ENCODE measurements at regions not wholly inside any gene's neighbourhood (a gene's known extent, or its start where the extent isn't known, plus 50 kb on each side); places are given as distances from the start of the nearest gene placed in this dataset.

- intact Hi-C loops (cut with micrococcal nuclease): no loop called here
- 81% methylated on average over 5 of the region's 8 CpGs; no CpG with 5 or more reads in 1 of the 2 experiments for WGBS, 2 experiments (ENCODE audit: extremely low coverage in 2 of 2, insufficient read length in 1 of 2)
- Histone ChIP-seq H3K9ac (ENCODE audit: low read depth, low read length) (no peak overlapping the region), H3K27me3 (ENCODE audit: control insufficient read depth, insufficient read depth, low read length) (no peaks in the 10 kb centered on the region), H3K9me1 (ENCODE audit: insufficient read depth, low read length) (no peaks in the 10 kb centered on the region), H3K9me3 (ENCODE audit: control insufficient read depth, insufficient read depth, low read length) (no peaks in the 10 kb centered on the region), H2BK20ac (ENCODE audit: low read depth, low read length) (no peak overlapping the region), H2AK9ac (replicated peaks; ENCODE audit: low read depth, low read length, poor library complexity) (no peak overlapping the region), H3K36me3 (ENCODE audit: control insufficient read depth, insufficient read depth, low read length) (no peaks in the 10 kb centered on the region), H2BK120ac (ENCODE audit: low read depth, low read length) (no peak overlapping the region), H3K4me2 (ENCODE audit: low read depth, low read length) (no peak overlapping the region), H2AFZ (replicated peaks; ENCODE audit: low read length, poor library complexity) (no peak overlapping the region), H2BK15ac (ENCODE audit: low read depth, low read length) (no peak overlapping the region), H3K4me1 (ENCODE audit: control insufficient read depth, insufficient read depth, low read length) (no peaks in the 10 kb centered on the region), H4K91ac (ENCODE audit: insufficient read depth, low read depth, low read length) (no peak overlapping the region), H4K8ac (ENCODE audit: low read depth in 2 of 2, low read length in 2 of 2) (no peak overlapping the region), H2AK5ac (ENCODE audit: low read depth, low read length) (no peak overlapping the region), H3K14ac (replicated peaks; ENCODE audit: low read depth, low read length) (no peak overlapping the region), H2BK5ac (ENCODE audit: low read depth, low read length, poor library complexity, severe bottlenecking) (no peak overlapping the region), H3K23ac (ENCODE audit: low read depth, low read length) (no peak overlapping the region), H3K79me1 (ENCODE audit: low read depth in 1 of 2, low read length in 2 of 2) (no peaks in the 10 kb centered on the region), H4K5ac (ENCODE audit: low read depth, low read length) (no peak overlapping the region), H4K20me1 (ENCODE audit: insufficient read depth, low read length) (no peaks in the 10 kb centered on the region), H3K4me3 (ENCODE audit: insufficient read depth, low read depth, low read length) (no peak overlapping the region), H3K4ac (ENCODE audit: low read depth, low read length) (no peak overlapping the region), H3K56ac (ENCODE audit: extremely low read depth, insufficient read depth, low read length) (no peak overlapping the region), H3K18ac (ENCODE audit: low read depth, low read length) (no peak overlapping the region), H3K27ac (ENCODE audit: insufficient read depth, low read length) (no peak overlapping the region)
- POLR2A ChIA-PET (ENCODE audit: unreplicated experiment): no interaction called here
- no peak for TF ChIP-seq MAZ (IDR thresholded peaks at IDR 0.05; ENCODE audit: borderline replicate concordance, low read depth, low read length)
- no peak for TF ChIP-seq CHD1 (IDR thresholded peaks at IDR 0.05; ENCODE audit: low read depth, low read length)
- TF ChIP-seq BHLHE40 (IDR thresholded peaks at IDR 0.05; ENCODE audit: low read depth, low read length): no peak
- no peak for TF ChIP-seq CTCF (conservative IDR thresholded peaks at IDR 0.05; ENCODE audit: low read depth, low read length)
- no peak for TF ChIP-seq RCOR1 (IDR thresholded peaks at IDR 0.05; ENCODE audit: insufficient replicate concordance, low read length)
- TF ChIP-seq NFE2L2 (IDR thresholded peaks at IDR 0.05; ENCODE audit: low read depth, low read length): no peak
- no peak for TF ChIP-seq SMC3 (IDR thresholded peaks at IDR 0.05; ENCODE audit: low read depth, low read length)
- no peak for TF ChIP-seq ELK1 (IDR thresholded peaks at IDR 0.05; ENCODE audit: borderline replicate concordance, low read depth, low read length)
- TF ChIP-seq FOS (IDR thresholded peaks at IDR 0.05; ENCODE audit: low read depth, low read length): no peak
- no peak for TF ChIP-seq MXI1 (IDR thresholded peaks at IDR 0.05; ENCODE audit: borderline replicate concordance, low read depth, low read length)
- no peak for TF ChIP-seq CEBPB (IDR thresholded peaks at IDR 0.05; ENCODE audit: low read depth, low read length)
- TF ChIP-seq MAFK (IDR thresholded peaks at IDR 0.05; ENCODE audit: low read depth, low read length): no peak
- no peak for TF ChIP-seq RAD21 (IDR thresholded peaks at IDR 0.05; ENCODE audit: low read length)
- TF ChIP-seq USF2 (IDR thresholded peaks at IDR 0.05; ENCODE audit: low read depth, low read length): no peak
- no peak for TF ChIP-seq POLR2A (IDR thresholded peaks at IDR 0.05; ENCODE audit: low read depth, low read length)
- TF ChIP-seq RFX5 (IDR thresholded peaks at IDR 0.05; ENCODE audit: low read depth, low read length): no peak
- DNase-seq (no peak), ATAC-seq (ENCODE audit: low read depth) (no peak)
- in situ Hi-C loops (cut with MboI; ENCODE audit: low sequenced_read_pairs): no loop called here
- dilution Hi-C loops (cut with HindIII; ENCODE audit: low sequenced_read_pairs, unreplicated experiment): no loop called here
- BruUV-seq (replicated peaks): no TSS peak
- CTCF ChIA-PET: no interaction called here
Measured at GRCh38 chr1:65554829-65555228, 134.4 kb downstream of the LEPR start.
